C4-2B (cell line): ENCODE measurements at regions not wholly inside any gene's neighbourhood (a gene's known extent, or its start where the extent isn't known, plus 50 kb on each side); places are given as distances from the start of the nearest gene placed in this dataset.

Experiments used
- ZFX ChIP-seq: fragments of 450-650 bp; IDR thresholded peaks from 2 replicates; pipeline ENCODE4 v1.6.1; 2017
- TF ChIP-seq, protein P1 (sequence below): fragments of 450-650 bp; conservative IDR thresholded peaks from 2 replicates; pipeline ENCODE4 v1.5.1; 2017; ENCODE audit warnings: mild to moderate bottlenecking

DNA sequence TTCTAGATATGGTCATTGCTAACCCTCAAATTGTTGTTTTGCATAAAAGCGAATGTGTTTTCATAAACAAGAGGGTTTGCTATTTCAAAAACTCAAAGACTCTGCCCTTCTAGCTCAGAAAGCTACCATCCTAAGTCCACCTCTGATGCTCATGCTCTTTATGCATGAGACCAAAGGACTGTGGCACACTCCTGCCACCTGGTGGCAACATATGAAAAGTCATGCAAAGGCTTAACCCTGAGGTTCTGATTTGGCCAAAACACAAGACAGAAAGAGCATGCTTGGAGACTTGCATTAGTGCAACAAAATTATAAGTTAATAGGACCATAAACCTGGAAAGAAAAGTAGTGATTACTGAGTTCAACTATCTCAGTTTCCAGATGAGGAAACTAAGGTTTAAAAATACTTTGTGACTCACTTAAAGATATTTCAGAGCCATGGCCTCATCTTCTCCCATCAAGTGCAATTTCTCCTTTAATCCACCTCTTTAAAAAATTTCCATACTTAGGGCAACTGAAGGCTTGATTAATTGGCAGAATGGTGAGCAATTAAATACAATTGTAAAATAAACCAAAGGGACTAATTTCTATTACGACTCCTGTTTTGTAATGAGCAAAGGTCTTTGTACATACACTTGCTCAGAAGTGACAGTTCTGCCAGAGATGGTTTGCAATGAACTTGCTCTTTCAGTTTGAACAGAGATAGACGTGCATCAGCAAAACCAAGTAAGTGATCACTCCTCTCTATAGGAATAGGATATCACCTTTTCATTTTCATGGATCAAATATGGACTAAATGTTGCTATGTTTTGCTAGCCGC is 110.7 kb upstream of the RAD23B start:
- TF ChIP-seq, protein P1, sequence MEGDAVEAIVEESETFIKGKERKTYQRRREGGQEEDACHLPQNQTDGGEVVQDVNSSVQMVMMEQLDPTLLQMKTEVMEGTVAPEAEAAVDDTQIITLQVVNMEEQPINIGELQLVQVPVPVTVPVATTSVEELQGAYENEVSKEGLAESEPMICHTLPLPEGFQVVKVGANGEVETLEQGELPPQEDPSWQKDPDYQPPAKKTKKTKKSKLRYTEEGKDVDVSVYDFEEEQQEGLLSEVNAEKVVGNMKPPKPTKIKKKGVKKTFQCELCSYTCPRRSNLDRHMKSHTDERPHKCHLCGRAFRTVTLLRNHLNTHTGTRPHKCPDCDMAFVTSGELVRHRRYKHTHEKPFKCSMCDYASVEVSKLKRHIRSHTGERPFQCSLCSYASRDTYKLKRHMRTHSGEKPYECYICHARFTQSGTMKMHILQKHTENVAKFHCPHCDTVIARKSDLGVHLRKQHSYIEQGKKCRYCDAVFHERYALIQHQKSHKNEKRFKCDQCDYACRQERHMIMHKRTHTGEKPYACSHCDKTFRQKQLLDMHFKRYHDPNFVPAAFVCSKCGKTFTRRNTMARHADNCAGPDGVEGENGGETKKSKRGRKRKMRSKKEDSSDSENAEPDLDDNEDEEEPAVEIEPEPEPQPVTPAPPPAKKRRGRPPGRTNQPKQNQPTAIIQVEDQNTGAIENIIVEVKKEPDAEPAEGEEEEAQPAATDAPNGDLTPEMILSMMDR = peak; percentile 92
- TF ChIP-seq ZFX = no peak
